ENCODE measurements at regions not wholly inside any gene's neighbourhood (a gene's known extent, or its start where the extent isn't known, plus 50 kb on each side); places are given as distances from the start of the nearest gene placed in this dataset.

DNA sequence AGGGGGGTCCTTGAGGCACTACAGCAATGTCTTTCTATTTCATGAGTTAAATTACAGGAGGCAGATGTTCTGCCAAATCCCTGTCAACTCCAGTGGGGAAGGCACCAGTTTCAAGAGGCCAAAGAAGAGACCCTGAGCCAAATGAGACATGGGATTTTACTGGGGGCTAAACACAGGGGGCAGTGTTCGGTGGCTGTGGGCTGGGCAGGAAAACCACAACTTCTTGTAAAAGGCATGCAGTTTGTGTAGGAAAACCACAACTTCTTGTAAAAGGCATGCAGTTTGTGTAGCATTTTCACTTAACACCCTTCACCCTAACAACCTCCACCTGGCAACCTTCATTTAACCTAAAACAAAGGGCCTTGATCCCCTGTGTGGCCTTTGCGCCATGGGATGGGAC lies 61.0 kb downstream of the POLR2M start:
- TF ChIP-seq POU6F1 (CRISPR knock-in tag; IDR thresholded peaks at IDR 0.05; ENCODE audit: borderline replicate concordance, low read depth): no peak
- no peak for TF ChIP-seq ZC3H10 (CRISPR knock-in tag; IDR thresholded peaks at IDR 0.05)
- TF ChIP-seq SNAI2 (CRISPR knock-in tag; IDR thresholded peaks at IDR 0.05): no peak
- no peak for TF ChIP-seq ISL1 (CRISPR knock-in tag; IDR thresholded peaks at IDR 0.05)
- TF ChIP-seq CSDC2 (CRISPR knock-in tag; IDR thresholded peaks at IDR 0.05): no peak
- no peak for TF ChIP-seq ZFP30 (CRISPR knock-in tag; IDR thresholded peaks at IDR 0.05)
- no peak for TF ChIP-seq ZNF565 (CRISPR knock-in tag; conservative IDR thresholded peaks at IDR 0.05; ENCODE audit: low read depth)
- TF ChIP-seq, protein P1, sequence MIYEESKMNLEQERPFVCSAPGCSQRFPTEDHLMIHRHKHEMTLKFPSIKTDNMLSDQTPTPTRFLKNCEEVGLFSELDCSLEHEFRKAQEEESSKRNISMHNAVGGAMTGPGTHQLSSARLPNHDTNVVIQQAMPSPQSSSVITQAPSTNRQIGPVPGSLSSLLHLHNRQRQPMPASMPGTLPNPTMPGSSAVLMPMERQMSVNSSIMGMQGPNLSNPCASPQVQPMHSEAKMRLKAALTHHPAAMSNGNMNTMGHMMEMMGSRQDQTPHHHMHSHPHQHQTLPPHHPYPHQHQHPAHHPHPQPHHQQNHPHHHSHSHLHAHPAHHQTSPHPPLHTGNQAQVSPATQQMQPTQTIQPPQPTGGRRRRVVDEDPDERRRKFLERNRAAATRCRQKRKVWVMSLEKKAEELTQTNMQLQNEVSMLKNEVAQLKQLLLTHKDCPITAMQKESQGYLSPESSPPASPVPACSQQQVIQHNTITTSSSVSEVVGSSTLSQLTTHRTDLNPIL (CRISPR knock-in tag; IDR thresholded peaks at IDR 0.05; ENCODE audit: low read depth): no peak
- no peak for TF ChIP-seq PATZ1 (CRISPR knock-in tag; IDR thresholded peaks at IDR 0.05; ENCODE audit: borderline replicate concordance)
- TF ChIP-seq ARNTL (CRISPR knock-in tag; IDR thresholded peaks at IDR 0.05; ENCODE audit: borderline replicate concordance, low read depth): no peak
- TF ChIP-seq RARB (CRISPR knock-in tag; IDR thresholded peaks at IDR 0.05): no peak
- TF ChIP-seq ZNF70 (CRISPR knock-in tag; IDR thresholded peaks at IDR 0.05): no peak
- no peak for ATAC-seq

DNA sequence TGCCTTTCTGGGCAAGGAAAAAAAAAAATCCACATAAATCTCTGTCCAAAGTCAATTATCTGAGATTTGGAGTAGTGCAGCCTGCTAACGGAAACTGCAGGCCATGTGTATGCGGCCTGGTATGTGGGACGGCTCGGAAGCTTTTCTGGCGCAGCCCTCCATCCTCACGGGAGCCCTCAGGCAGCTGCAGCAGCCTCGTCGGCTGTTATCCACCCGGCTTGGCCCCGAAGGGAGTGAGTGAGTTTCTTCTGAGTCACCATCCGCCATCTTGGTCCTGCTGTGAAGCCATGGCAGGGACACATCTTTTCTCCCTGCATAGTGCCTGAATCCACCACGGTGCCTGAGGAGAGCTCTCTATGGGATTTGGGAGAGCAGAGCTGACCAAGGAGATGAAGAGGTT lies 62.8 kb downstream of the POLR2M start:
- ATAC-seq: no peak
- TF ChIP-seq RARB (CRISPR knock-in tag; IDR thresholded peaks at IDR 0.05): no peak
- TF ChIP-seq ARNTL (CRISPR knock-in tag; IDR thresholded peaks at IDR 0.05; ENCODE audit: borderline replicate concordance, low read depth): no peak
- TF ChIP-seq TSHZ2 (CRISPR knock-in tag; IDR thresholded peaks at IDR 0.05): no peak
- TF ChIP-seq ZFP3 (CRISPR knock-in tag; IDR thresholded peaks at IDR 0.05): no peak
- TF ChIP-seq TOX (CRISPR knock-in tag; IDR thresholded peaks at IDR 0.05; ENCODE audit: borderline replicate concordance): no peak
- no peak for TF ChIP-seq ZNF565 (CRISPR knock-in tag; conservative IDR thresholded peaks at IDR 0.05; ENCODE audit: low read depth)
- no peak for TF ChIP-seq PATZ1 (CRISPR knock-in tag; IDR thresholded peaks at IDR 0.05; ENCODE audit: borderline replicate concordance)
- TF ChIP-seq ZNF8 (CRISPR knock-in tag; IDR thresholded peaks at IDR 0.05): no peak
- no peak for TF ChIP-seq POU6F1 (CRISPR knock-in tag; IDR thresholded peaks at IDR 0.05; ENCODE audit: borderline replicate concordance, low read depth)
- TF ChIP-seq ZC3H10 (CRISPR knock-in tag; IDR thresholded peaks at IDR 0.05): no peak
- TF ChIP-seq CSDC2 (CRISPR knock-in tag; IDR thresholded peaks at IDR 0.05): no peak
- no peak for TF ChIP-seq SNAI2 (CRISPR knock-in tag; IDR thresholded peaks at IDR 0.05)
- no peak for TF ChIP-seq OSR1 (CRISPR knock-in tag; IDR thresholded peaks at IDR 0.05)
- TF ChIP-seq TCF4 (CRISPR knock-in tag; IDR thresholded peaks at IDR 0.05; ENCODE audit: borderline replicate concordance): no peak
- TF ChIP-seq GLIS3 (CRISPR knock-in tag; IDR thresholded peaks at IDR 0.05): no peak
- no peak for TF ChIP-seq PPARA (CRISPR knock-in tag; IDR thresholded peaks at IDR 0.05; ENCODE audit: borderline replicate concordance)
- no peak for TF ChIP-seq ZNF70 (CRISPR knock-in tag; IDR thresholded peaks at IDR 0.05)
- TF ChIP-seq ESRRG (CRISPR knock-in tag; IDR thresholded peaks at IDR 0.05): no peak
